RPMI7951 (cell line): ENCODE measurements at regions not wholly inside any gene's neighbourhood (a gene's known extent, or its start where the extent isn't known, plus 50 kb on each side); places are given as distances from the start of the nearest gene placed in this dataset.

Experiments
- DNase-seq: peaks from one replicate; pipeline ENCODE4 v3.0.0-alpha.2; 2012; ENCODE audit warnings: low read depth

DNA sequence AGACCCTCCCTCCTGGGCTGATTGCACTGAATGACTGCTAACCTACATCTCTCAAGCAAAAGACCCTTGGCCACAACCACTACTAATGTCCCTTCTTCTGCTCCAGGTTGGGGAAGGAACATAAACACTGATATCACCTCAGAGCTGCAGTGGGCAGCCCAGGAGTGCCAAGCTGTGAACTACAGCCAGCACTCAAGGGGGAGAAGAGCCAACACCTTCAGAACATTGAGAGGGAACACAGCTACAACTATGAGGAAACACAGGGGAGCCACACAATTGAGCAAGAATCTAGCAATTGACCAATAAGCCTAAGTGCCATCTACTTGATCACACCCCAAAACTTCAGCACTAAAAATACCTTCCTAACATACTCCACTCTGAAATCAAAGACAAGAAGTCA lies 222.8 kb downstream of the SPATA18 start:
- no peak for DNase-seq

GRCh38 chr4:52288212-52288855 lies 237.2 kb downstream of the SPATA18 start:
- DNase-seq, result no peak

GRCh38 chr4:52290466-52290865 lies 239.4 kb downstream of the SPATA18 start:
- DNase-seq, result no peak

DNA sequence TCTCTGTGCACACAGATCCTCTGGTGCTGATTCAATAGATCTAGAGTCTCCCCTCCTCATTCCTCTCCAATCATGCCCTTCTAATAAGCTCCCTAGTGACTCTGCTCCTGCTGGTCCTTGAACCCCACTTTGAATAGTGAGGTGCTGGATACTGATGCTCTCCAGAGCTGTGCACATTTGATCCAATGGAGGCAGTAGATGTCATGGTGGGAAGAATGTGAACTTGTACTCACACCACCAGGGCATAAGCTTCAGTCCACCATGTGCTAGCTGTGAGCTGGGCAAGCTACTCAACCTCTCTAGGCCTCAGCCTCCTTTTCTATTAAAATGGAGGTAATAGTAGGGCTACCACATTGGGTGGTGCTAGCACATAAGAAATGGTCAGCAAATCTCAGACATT lies 241.1 kb downstream of the SPATA18 start:
- no peak for DNase-seq

GRCh38 chr4:52296341-52296740 lies 245.2 kb downstream of the SPATA18 start:
- DNase-seq, result no peak

DNA sequence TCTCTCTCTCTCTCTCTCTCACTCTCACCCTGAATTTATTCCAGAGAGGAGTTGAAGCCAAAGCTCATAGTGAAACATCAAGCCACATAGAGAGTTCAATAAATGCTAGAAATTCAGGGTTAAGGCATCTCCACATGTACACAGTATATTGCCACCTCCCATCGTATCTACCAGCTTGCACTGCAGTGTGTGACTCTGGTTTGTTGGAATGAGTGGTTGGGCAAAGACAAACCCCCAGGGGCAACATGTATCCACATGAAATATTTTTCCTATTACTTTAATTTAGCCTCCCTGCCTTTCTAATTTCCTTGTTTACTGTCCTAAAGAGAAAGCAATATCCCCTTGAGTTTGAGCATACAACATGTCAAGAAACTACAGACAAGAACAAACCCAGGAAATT lies 247.3 kb downstream of the SPATA18 start:
- no peak for DNase-seq

DNA sequence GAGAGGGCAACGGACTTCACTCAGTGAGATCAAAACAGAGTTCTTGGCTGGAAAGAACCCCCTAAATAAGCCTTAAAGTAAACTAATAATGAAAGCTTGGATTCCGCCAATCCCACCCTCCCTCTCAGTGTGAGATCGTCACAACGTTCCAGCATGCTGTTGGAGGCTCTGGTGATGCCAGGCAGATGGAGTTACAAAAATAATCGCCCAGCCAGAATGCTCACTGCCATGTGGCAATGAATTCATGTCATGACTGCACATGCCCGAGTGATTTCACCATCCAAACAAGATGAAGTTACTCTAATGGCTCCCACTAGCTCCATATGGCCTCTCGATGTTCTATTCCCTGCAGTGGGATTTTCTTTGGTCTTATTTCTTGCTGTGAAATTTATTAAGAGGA lies 248.0 kb downstream of the SPATA18 start:
- no peak for DNase-seq

- DNase-seq, result no peak
Measured at GRCh38 chr4:52311464-52312125, 260.5 kb downstream of the SPATA18 start.

GRCh38 chr4:52312722-52313121 lies 261.6 kb downstream of the SPATA18 start:
- DNase-seq, result no peak

DNA sequence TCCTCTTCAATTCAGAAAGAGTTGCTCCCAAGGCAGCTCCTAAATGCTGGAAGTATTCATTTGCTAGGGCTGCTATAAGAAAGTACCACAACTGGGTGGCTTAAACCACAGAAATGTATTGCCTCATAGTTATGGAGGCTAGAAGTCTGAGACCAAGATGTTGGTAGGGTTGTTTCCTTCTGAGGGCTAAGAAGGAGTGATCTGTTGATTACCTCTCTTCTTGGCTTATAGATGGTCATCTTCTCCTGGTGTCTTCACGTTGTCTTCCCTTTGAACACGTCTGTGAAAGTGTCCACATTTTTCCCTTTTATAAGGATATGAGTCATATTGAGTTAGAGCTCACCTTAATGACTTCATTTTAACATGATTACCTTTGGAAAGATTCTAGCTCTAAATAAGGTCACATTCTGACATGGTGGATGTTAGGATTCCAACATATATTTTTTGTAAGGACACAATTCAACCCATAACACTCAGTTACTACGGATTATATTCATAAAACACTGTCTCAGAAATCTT lies 266.3 kb downstream of the SPATA18 start:
- DNase-seq, result no peak

- no peak for DNase-seq
Measured at GRCh38 chr4:52317981-52318380, 266.9 kb downstream of the SPATA18 start.

GRCh38 chr4:52329894-52330293 lies 278.8 kb downstream of the SPATA18 start:
- no peak for DNase-seq

GRCh38 chr4:52343595-52343994 lies 292.5 kb downstream of the SPATA18 start:
- no peak for DNase-seq

GRCh38 chr4:52350926-52351325 lies 299.8 kb downstream of the SPATA18 start:
- no peak for DNase-seq

DNA sequence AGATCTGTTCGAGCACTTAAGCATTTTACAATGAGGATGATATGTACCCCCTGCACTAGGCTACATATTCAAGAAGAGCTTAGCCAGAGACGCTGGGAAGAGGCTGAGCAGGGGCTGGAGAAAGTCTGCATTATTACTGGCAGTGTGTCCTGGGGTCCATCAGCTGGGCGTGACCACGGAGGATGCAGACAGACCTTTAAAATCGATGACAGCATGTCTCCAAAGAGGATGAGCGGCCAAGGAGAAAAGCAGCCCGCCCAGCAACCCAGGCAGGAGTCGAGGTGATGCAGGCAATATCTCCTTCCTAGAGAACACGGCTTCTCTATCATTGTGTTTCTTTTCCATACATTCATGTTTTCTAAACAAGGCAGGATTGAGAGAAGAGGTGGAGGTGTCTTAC lies 300.7 kb downstream of the USP46 start:
- DNase-seq, result no peak

- DNase-seq, result no peak
Measured at GRCh38 chr4:52358883-52359321, 300.2 kb downstream of the USP46 start.

DNA sequence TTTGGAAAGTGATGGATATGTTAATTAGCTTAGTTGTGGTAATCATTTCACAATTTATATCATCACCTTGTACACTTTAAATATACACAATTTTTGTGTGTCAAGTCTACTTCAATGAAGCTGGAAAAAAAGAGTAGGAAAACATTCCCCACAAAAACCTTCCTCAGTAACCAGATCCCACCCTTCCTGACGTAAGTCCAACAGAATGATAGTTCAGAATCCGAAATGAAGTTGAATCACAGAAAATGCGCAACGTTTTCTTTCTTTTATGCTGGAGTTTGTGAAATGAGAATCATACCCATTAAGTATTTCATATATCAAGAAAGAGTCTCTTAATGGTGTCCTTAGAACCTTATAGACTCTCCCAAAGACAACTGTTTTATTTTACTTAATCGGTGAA lies 292.9 kb downstream of the USP46 start:
- DNase-seq, result no peak

DNA sequence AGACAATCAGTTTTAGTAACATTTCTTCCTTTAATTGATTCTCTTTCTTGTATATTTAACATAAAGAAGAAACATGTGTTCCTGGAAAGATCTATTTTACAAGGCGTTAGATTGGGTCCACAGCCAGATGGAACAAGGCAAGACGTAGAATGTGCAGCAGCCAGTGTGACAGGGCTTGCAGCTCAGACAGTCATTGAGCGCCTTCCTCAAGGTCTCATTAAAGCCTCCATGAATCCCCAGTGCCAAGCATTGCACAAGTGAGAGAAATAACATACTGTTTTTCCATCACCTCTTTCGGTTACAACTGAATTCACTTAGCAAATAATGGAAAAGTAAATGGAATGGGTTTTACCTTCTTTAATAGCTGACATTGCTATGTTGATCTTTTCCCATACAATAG lies 292.5 kb downstream of the USP46 start:
- no peak for DNase-seq

GRCh38 chr4:52367282-52367830 lies 291.7 kb downstream of the USP46 start:
- no peak for DNase-seq

- DNase-seq, result no peak
Measured at GRCh38 chr4:52368895-52369294, 290.2 kb downstream of the USP46 start.

- no peak for DNase-seq
Measured at GRCh38 chr4:52369649-52370048, 289.5 kb downstream of the USP46 start.

DNA sequence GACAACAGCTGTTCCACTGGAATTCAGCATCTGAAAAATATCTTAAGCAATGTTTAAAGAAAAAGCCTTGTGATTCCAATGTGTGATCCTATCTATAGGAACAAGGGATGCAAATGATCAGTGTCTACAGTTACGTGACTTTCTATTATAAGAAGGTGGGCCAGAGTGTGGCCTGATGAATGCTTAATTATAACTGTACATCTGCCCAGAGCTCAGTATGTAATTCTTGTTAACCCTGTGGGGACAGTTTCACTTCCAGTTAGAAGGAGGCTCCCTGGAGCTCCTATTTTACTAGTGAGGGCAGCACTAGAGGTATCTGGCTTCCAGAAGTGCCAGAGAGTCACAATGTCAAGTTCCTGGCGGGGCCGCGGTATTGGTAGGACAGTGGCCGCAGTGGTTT lies 288.5 kb downstream of the USP46 start:
- DNase-seq, result no peak

GRCh38 chr4:52371841-52372240 lies 287.3 kb downstream of the USP46 start:
- no peak for DNase-seq
